HG03558 (cell line): ENCODE measurements at regions not wholly inside any gene's neighbourhood (a gene's known extent, or its start where the extent isn't known, plus 50 kb on each side); places are given as distances from the start of the nearest gene placed in this dataset.

Source experiments
- ATAC-seq: cut with Tn5 transposase; IDR thresholded peaks from one replicate; pipeline ENCODE4 v1.9.1; 2021; ENCODE audit warnings: moderate number of reproducible peaks; ENCODE audit not compliant: unreplicated experiment; ENCODE audit errors: extremely low read depth

DNA sequence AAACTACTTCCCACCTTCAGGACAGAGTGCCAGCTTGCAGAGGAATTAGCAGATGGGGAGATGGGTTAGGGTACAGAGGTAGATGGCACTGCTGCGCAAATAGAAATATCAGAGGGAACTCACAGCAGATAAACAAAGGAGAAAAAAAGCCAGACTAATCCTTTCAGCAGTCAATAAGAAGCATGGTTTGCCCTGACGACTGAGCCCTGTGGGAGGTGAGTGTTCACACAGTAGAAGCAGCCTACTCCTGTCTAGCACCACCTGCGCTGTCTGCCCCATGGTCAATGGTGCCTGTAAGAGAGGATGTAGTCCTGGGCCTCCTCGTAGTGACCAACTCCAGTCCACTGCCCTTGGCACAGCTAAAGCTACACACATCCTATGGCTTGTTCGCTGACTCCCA is 174.1 kb downstream of the IBTK start:
- no peak for ATAC-seq

DNA sequence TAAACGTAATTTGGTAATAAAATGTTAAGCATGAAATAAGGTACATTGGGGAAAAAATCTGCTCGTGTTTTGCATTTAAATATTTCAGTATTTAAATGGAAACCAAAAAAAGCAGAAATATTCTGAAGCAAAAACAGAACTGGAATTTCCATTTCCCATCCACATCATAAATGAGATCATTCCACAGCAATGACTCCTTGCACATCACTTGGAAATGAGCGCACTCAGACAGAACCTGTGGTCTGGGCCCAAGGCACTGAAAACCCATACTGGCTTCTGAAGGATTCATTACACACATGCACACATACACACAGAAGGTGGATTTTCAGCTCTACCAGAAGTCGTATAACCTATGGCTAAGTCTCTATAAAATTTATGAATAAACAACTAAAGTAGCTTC is 174.8 kb downstream of the IBTK start:
- no peak for ATAC-seq

DNA sequence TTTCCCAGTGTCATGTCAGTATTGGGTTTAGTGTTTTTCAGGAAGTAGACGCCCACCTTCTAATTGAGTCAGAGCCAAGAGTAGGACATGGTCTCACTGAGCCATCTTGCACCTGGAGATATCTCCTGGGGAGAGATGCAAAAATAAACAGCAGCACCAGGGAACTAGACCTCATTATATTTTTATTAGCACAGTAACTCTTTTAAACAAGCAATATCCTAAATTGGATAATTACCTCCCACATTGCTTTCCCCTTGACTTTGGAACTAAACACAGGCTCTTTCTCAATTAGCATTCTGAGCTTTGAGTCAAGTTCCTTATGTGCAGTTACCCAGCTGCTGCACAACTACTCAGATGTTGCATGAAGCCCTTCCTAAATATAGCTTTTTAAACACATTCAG is 175.4 kb downstream of the IBTK start:
- ATAC-seq: no peak

DNA sequence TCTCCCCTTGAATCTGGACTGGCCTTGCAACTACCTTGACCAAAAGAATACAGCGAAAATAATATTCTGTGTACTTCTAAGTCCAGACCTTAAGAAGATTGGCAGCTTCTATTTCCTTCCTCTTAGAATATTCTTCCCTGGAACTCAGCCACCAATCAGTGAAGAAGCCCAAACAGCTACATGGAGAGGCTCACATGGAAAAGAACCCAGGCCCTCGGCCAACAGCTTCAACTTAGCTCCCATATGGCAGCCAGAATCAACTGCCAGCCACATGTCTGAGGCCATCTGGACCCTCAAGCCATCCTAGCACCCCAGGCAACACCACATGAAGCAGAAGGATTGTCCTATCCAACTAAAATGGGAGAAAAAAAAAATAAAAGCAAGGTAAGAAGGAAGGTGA is 178.8 kb downstream of the IBTK start:
- no peak for ATAC-seq

DNA sequence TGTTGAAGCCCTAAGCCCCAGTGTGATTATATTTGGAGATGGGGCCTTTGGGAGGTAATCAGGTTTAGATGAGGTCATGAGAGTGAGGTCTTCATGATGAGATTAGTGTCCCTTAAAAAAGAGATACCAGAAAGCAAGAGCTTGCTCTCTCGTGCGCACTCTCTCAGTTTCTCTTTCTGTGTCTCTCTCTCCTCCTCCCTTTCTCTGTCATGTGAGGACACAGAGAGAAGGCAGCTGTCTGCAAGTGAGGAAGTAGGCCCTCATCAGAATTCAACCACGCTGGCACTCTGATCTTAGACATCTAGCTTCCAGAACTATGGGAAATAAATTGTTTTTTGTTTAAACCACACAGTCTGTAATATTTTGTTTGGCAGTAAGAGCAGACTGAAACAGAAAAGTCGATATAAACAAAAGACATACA is 180.5 kb downstream of the IBTK start:
- peak; percentile 99 for ATAC-seq

DNA sequence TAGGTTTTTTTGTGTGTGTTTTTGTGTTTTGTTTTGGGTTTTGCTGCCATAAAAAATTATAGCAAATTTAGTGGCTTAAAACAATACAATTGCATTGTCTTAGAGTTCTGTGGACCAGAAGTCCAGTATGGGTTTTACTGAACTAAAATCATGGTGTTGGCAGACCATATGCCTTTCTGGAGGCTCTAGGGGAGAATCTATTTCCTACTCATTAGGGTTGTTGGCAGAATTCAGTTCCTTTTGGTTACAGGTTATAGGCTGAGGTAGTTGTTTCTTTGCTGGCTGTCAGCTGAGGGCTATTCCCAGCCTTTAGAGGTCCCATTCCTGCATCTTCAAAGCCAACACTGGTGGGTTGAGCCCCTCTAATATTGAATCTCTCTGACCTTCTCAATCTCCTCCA is 181.3 kb downstream of the IBTK start:
- no peak for ATAC-seq

DNA sequence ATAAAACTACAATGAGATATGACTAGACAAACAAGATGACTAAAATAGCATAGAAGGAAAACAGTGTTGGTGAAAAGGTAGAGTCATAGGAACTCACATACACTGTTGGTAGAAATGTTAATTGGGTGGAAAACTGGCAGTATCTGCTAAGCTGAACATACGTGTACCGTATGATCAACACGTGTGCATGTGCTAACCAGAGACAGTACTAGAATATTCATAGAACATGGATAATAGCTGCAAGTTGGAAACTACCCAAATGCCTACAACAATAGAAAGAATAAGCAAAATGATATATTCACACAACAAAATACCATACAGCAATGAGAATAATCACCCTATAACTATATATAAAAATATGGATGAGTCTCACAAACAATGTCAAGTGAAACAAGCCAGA is 184.0 kb downstream of the IBTK start:
- ATAC-seq: no peak

DNA sequence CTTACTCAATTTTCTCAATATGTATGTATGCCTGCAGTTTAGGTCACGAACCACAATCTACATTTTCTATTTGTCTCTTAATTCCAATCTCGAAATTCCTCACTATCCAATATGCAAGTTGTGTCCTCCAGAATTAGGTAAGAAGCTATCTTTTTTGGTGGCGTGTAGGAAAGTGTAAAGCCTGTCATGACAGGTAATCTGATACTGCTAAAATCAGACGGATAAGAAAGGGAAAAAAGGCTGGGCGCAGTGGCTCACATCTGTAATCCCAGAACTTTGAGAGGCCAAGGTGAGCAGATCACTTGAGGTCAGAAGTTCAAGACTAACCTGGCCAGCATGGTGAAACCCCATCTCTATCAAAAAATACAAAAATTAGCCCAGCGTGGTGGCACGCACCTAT is 185.3 kb downstream of the IBTK start:
- no peak for ATAC-seq

DNA sequence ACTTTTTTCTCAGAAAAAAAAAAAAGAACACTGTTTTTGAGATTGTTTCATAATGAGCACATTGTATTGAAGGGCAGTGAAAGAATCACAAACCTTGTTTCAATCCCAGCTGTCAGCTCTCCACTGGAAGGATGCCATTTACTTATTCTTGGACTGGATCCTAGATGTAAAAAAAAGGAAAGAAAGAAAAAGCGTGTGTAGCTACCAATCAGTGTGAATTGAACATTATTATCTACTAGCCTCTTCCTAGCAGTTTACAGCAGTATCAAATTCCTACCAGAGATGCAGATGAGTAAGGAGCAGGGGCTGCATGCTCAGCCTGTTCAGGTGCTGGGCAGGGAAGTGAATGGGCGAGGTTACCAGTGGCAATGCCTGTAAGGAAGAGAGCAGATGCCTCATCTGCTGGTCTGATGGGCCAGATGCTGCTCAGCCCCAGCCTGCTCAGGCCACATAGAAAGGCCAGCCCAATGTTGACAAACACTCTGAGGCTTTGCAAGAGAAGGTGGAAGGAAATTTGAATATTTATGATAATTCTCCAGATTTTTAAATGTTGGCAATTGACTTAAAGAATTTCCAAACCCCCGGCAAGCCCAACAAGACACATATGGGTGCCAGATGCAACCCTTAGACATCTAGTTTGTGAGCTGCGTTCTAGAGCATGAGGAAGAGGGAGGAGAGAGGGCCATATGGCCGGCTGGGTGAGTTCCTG is 189.5 kb downstream of the IBTK start:
- ATAC-seq: no peak

DNA sequence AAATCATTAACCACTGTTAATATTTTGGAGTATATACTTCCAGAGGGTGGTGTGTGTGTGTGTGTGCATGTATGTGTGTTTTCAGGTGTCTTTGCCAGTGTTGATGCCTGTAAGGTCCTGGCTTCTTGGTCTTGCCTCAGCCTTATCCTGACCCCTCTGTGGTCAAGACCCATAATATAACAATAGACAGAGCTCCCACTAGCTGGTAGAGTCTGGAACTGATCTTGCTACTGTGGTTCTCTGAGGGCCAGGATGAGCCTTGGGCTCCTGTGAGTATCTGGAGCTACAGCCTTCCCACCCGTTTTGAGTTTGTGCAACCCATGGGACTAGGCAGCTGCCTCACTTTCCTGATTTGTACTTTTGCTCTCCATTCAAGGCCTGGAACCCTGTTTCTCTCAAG is 191.0 kb downstream of the IBTK start:
- no peak for ATAC-seq

DNA sequence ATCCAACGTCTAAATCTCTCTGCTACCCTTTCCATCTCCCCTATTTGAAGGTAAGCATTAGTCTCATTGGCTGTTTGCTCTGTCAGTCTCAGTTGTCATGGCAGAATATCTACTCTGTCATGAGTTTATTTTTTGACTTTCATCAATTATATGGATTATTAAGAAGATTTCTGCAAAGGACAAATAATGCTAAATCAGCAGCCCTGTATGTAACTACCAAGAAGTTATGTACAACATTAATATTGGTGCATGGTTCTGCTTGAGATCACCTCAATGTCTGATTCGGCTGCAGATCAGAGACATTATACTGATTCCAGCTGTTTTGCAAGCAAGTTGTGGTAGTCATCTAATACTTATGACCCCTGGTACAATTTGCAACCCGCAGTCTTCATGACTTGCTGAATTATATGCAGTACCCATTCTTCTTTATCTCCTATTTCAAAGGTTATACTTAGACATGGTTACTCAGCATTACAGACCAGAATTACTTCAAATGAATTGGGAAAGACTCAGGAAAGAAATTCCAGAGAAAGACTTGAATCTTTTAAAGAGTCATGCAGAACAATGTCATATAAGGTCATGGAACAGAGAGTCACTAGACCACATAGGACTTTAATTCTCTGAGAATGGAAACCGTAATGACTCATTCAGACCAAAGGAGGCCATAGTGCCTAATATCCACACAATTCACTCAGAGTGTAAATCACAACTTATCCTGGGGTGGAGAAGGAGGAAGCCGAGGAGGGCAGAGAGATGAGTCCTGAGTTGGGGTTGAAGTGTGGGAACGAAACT is 201.4 kb downstream of the IBTK start:
- no peak for ATAC-seq

DNA sequence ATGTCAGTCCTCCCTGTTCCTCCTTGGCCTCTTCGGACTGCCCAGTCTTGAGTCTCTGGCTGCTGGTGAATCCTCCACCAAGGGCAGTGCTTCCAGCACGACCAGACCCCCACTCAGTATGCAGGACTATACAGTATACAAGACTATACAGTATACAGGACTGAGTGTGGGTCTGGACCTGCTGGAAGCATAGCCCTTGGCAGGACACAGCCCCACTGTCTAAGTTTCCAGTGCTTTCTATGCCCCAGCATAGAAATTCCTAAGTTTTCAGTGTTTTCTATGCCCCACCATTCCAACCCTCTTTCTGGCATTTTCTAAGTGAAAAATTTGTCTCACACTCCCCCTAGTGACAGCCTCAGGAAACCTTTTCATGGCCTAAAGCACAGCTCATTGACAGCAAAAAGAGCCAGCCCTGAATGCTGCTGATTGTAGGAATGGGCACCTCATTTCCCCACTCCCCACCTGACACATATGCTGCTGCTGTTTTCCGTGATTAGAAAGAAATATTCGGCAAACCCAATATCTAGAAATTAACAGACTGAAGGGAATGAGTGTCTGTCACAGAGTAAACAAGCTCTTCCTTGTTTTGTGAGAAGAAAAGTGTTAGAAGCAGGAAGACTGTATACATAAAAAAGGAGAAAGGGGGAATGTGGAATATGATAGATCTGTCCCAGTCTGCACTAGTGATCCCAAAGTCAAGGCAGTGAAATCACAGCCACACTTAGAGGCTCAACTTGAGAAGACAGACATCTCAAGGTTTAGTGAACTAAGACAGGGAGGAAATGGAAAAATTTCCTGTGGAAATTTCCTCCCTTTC is 206.9 kb downstream of the IBTK start:
- peak; percentile 64 for ATAC-seq

DNA sequence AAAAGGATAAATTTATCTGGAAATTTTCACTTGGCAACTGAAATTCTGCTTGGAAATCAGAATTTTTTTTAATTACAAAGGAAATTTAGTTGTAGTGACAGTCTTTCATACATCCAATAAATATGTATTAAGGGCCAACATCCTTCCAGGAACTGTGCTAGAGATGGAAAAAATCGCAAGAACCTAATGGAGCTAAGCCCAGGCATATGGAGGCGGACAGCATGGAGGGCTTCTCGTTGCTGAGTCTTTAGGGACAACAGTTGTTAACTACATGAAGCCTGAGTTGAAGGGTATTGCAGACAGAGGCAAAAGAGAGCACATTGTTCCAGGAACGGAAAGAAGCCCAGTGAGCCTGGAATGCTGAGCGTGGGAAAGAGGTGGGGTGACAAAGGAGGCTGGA is 208.9 kb downstream of the IBTK start:
- ATAC-seq: no peak

DNA sequence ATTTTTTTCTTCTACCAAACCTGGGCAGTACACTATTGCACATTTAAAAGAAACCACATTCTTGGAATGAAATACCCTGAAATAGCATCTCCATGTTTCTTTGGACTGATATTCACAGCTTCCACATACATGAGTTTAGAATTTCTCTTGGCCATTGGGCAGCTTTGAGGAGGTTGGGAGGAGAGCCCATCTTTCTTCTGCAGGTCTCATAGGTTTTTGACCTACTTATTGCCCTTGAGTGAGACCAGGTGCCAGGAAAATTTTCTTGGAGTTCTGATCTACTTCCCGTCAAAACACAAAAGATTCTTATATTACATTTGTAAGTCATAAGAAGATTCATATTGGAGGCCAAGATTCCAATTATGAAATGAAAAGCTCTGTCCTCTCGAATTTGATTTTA is 212.0 kb downstream of the IBTK start:
- no peak for ATAC-seq

DNA sequence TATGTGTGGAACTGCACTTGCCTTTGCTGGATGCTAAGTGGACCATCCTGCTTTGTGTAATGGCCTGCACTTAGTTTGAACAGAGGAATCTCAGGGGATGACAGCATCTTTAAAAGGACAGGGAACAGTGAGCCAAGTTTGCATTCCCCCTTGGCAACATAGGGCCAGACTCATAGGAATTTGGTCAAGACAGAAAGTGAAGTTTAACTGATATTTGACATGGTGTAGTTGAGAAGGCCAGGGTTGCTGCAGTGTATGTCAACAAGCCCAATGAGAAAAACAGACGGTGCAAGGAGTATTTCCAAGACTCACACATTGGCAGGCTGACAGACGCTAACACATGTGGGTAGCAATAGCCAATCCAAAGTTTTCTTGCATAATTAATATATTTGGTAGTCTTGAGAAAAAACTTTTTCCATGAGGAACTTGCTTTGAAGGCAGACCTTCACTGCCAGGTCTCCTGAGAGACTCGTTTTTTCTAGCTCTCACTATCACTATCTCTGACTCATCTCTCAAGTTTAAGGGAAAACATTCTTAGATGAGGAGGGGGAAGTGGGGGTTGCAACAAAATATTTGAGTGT is 213.8 kb downstream of the IBTK start:
- no peak for ATAC-seq

DNA sequence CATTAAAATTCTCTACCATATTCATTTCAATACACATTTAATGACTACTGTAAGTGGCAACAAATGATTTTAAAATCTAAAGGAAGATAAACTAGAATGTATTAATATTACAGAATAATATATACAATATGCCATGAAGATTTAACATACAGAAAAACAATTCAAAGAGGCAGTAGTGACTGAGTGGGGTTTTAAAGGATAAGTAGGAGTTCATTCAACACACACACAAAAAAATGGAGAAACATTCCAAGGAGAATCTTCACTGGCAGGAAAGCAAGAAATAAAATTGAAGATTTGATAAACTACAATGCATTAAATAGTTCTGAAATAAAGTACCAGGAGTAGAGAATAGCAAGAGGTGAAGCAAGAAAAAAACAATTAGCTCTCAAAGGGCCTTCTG is 215.1 kb downstream of the IBTK start:
- no peak for ATAC-seq

DNA sequence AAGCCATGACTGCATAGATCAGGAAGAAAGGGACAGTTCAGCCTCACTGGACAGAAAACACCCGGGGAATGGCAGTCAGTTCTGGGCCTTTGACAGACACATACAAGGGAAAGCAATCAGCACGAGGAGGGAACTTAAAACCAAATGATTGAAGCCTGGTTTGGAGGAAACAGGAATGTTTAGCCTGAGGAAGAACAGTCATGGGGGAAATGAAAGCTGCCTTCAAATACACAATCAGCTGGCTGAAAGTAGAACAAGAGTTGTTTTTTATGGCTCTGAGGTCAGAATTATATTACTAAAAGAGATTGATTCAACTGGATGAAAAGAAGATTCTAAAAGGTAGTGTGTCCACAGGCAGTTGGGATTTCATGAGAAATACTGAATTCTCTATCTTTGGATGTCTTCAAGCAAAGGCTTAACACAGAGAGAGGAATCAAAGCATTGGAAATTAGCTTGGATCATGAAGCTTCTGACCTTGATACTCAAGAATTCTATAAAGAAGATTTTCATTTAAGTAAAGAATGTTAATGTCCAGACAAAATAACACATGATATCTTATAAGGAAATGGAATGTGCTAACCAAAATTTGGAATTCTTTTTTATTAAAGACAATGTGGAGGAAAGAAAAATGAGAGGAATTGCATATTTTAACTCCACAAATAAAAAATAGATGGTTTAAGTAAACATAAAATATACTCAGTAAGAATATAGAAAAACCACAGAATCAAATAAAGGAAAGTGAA is 216.6 kb downstream of the IBTK start:
- no peak for ATAC-seq

DNA sequence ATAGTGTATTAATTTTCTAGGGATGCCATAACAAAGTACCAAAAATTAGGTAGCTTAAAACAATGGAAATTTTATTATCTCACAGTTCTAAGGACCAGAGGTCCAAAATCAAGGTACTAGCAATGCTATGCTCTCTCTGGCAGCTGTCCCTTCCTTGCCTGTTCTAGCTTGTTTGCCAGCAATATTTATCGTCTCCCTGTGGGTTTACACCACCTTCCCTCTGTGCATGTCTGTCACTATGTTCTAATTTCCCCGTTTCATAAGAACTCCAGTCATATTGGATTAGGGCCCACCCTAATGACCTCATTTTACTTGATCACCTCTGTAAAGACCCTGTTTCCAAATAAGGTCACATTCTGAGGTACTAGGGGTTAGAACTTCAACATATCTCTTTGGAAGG is 217.2 kb downstream of the IBTK start:
- no peak for ATAC-seq

DNA sequence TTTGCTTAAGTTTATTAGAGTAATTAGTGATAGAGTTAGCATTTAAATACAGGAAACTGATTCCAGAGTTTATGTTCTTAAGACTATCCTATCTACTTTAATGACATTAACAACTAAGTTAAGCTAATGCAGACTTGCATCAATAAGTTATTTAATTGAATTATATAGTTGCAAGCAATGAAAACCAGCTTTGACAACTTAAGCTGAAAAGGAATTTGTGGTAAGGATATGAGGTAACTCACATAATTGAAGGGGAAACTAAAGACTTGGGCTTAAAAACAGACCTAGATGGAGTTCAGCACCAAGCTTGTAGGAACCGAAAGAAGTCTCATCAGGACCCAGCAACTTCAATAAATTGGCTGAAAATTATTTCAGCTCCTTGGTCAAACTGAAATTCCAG is 222.3 kb downstream of the IBTK start:
- no peak for ATAC-seq

DNA sequence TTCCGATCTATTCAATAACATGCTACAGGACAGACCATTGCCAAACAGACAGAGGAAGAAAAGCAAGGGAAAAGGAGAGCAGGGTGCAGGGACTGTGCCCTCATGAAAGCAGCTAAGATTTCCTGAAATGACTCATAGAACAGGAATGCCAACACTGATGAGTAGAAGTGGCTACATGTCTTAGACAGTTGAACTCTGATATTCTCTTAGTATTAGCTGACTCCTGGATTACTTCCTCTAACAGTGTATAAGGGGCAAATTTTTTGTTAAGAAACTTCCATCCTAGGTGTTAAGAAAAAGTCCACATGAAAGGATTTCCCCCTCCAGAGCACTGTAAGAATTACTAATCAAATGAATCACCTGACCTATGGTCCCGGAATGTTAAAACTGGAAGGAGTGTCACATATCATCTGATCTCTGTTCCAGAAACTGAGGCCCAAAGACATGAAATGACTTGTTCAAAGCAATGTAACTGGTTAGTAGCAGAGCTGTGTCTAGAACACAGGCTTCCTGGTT is 224.9 kb downstream of the IBTK start:
- ATAC-seq: no peak
